Fibroblast of lung (primary cell): ENCODE measurements at regions not wholly inside any gene's neighbourhood (a gene's known extent, or its start where the extent isn't known, plus 50 kb on each side); places are given as distances from the start of the nearest gene placed in this dataset.

Source experiments
- DNase-seq, 2 donors: peaks; one replicate each; pipeline versions ENCODE4 v3.0.0 to v3.0.0-alpha.2; 2010; ENCODE audit warnings: low read depth in 2 of 2
- H2AFZ ChIP-seq: 2 replicates; pipeline ENCODE4 v1.5.1; 2012; ENCODE audit warnings: low read length, control low read depth, inconsistent platforms
- H3K27ac ChIP-seq: 2 replicates; pipeline ENCODE4 v1.5.1; 2011; ENCODE audit warnings: low read length, control low read depth; ENCODE audit not compliant: insufficient read depth
- H3K27me3 ChIP-seq: 2 replicates; pipeline ENCODE4 v1.5.1; 2011; ENCODE audit warnings: mild to moderate bottlenecking, low read length; ENCODE audit not compliant: control insufficient read depth, insufficient read depth
- H3K36me3 ChIP-seq: 2 replicates; pipeline ENCODE4 v1.5.1; 2011; ENCODE audit warnings: low read length; ENCODE audit not compliant: control insufficient read depth, insufficient read depth
- H3K4me1 ChIP-seq: 2 replicates; pipeline ENCODE4 v1.5.1; 2011; ENCODE audit warnings: low read length; ENCODE audit not compliant: control insufficient read depth, insufficient read depth; ENCODE audit errors: extremely low read depth
- H3K4me2 ChIP-seq: 2 replicates; pipeline ENCODE4 v1.5.1; 2011; ENCODE audit warnings: low read length, control low read depth; ENCODE audit not compliant: insufficient read depth; ENCODE audit errors: extremely low read depth
- H3K4me3 ChIP-seq, 4 experiments: fragments of 200-600 bp in 1 of 4; sonication (generic) in 1 of 4; replicated peaks in 1 of 4; 2 replicates each; pipeline ENCODE4 v1.5.1; 2011 to 2016; ENCODE audit warnings: low read length in 4 of 4, low read depth in 3 of 4, mild to moderate bottlenecking in 3 of 4, control low read depth in 2 of 4, inconsistent platforms in 1 of 4, mixed read lengths in 1 of 4; ENCODE audit not compliant: insufficient read depth in 1 of 4; ENCODE audit errors: control extremely low read depth in 1 of 4
- H3K79me2 ChIP-seq: 2 replicates; pipeline ENCODE4 v1.5.1; 2012; ENCODE audit warnings: mild to moderate bottlenecking, low read length, inconsistent platforms; ENCODE audit not compliant: control insufficient read depth, insufficient read depth
- H3K9ac ChIP-seq: 2 replicates; pipeline ENCODE4 v1.5.1; 2011; ENCODE audit warnings: mild to moderate bottlenecking, low read length, control low read depth; ENCODE audit not compliant: insufficient read depth
- H3K9me3 ChIP-seq: 2 replicates; pipeline ENCODE4 v1.5.1; 2012; ENCODE audit warnings: low read depth, low read length; ENCODE audit not compliant: control insufficient read depth, insufficient read depth
- H4K20me1 ChIP-seq: 2 replicates; pipeline ENCODE4 v1.5.1; 2011; ENCODE audit warnings: low read length; ENCODE audit not compliant: control insufficient read depth, insufficient read depth; ENCODE audit errors: extremely low read depth
- EZH2 ChIP-seq: IDR thresholded peaks from 2 replicates; pipeline ENCODE4 v1.5.1; 2012; ENCODE audit warnings: low read length, control low read depth, mild to moderate bottlenecking; ENCODE audit errors: missing control alignments
- TF ChIP-seq, protein P1 (sequence below), 2 donors: IDR thresholded peaks in 1 of 2; conservative IDR thresholded peaks in 1 of 2; 1 replicate in 1 of 2; 2 replicates in 1 of 2; pipeline ENCODE4 v1.5.1; 2011 to 2012; ENCODE audit warnings: low read length in 2 of 2, control low read depth in 1 of 2, inconsistent platforms in 1 of 2, low read depth in 1 of 2, mild to moderate bottlenecking in 1 of 2

GRCh38 chr14:59028476-59029202 is 159.8 kb upstream of the DAAM1 start:
- TF ChIP-seq EZH2, result no peak
- TF ChIP-seq, protein P1, sequence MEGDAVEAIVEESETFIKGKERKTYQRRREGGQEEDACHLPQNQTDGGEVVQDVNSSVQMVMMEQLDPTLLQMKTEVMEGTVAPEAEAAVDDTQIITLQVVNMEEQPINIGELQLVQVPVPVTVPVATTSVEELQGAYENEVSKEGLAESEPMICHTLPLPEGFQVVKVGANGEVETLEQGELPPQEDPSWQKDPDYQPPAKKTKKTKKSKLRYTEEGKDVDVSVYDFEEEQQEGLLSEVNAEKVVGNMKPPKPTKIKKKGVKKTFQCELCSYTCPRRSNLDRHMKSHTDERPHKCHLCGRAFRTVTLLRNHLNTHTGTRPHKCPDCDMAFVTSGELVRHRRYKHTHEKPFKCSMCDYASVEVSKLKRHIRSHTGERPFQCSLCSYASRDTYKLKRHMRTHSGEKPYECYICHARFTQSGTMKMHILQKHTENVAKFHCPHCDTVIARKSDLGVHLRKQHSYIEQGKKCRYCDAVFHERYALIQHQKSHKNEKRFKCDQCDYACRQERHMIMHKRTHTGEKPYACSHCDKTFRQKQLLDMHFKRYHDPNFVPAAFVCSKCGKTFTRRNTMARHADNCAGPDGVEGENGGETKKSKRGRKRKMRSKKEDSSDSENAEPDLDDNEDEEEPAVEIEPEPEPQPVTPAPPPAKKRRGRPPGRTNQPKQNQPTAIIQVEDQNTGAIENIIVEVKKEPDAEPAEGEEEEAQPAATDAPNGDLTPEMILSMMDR (conservative IDR thresholded peaks at IDR 0.05 in 1 of 2, IDR thresholded peaks at IDR 0.05 in 1 of 2; ENCODE audit: low read depth in 1 of 2, low read length in 2 of 2), result peak; percentile 95 to 97
- peak; percentile 95 to 96 for DNase-seq
- Histone ChIP-seq H2AFZ (peak overlapping the region; percentile 14), H3K4me2 (peak overlapping the region; percentile 55), H3K27ac (no peak overlapping the region), H3K79me2 (no peaks in the 10 kb centered on the region), H3K4me3 (no peak overlapping the region), H3K4me1 (peaks cover 2% of the 10 kb centered on the region), H4K20me1 (no peaks in the 10 kb centered on the region), H3K36me3 (no peaks in the 10 kb centered on the region), H3K27me3 (no peaks in the 10 kb centered on the region), H3K9ac (no peak overlapping the region), H3K9me3 (no peaks in the 10 kb centered on the region)

DNA sequence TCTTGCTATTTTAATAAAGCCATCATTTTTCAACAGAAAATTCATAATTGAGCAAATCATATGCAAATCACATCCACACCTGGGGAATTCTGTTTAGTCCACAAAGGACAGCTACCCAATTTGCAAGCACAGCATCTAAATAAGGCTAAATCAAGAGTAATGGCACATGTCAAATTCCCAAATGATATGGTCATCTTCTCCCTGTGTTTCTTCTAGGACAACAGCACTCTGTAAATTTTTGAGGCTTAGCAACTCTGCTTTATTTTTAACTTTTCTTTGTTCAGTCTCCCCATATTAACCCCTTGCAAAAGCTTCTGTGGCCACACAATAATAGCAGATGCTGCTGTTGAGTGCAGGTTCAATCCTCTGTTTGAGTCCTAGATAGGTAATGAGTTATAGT is 155.6 kb upstream of the DAAM1 start:
- peak in 1 of 2 donors; percentile 29 for DNase-seq
- H3K4me2 ChIP-seq, result no peak overlapping the region
- no peaks in the 10 kb centered on the region for H3K9me3 ChIP-seq
- H3K27me3 ChIP-seq, result no peaks in the 10 kb centered on the region
- no peak overlapping the region for H3K4me3 ChIP-seq
- no peak overlapping the region for H3K27ac ChIP-seq
- TF ChIP-seq, protein P1 (conservative IDR thresholded peaks at IDR 0.05 in 1 of 2, IDR thresholded peaks at IDR 0.05 in 1 of 2; ENCODE audit: low read depth in 1 of 2, low read length in 2 of 2), result no peak
- TF ChIP-seq EZH2, result no peak
- H3K9ac ChIP-seq, result no peak overlapping the region
- no peak overlapping the region for H2AFZ ChIP-seq
- no peaks in the 10 kb centered on the region for H4K20me1 ChIP-seq
- no peaks in the 10 kb centered on the region for H3K36me3 ChIP-seq
- no peaks in the 10 kb centered on the region for H3K79me2 ChIP-seq
- H3K4me1 ChIP-seq, result peaks cover 2% of the 10 kb centered on the region

DNA sequence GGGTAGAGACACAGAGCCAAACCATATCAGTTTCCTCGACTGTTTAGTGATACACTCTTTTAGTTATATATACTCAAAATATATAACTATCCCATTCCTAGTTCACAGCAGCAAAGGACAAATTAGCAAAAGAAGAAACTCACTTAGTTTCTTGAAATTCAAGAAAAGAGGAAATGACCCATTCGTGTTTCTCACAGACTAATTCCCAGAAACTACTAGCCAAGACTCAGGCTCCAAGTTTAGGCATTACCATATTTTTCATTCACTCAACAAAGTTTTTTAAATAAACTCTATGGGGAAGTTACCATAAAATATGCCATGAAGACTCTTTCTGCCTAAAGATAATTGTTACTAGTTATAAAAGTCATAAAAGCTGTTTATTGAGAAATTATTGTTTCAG is 152.3 kb upstream of the DAAM1 start:
- Histone ChIP-seq H3K27me3 (no peaks in the 10 kb centered on the region), H3K9ac (no peak overlapping the region), H3K79me2 (no peaks in the 10 kb centered on the region), H3K27ac (no peak overlapping the region), H3K4me3 (no peak overlapping the region), H3K4me2 (no peak overlapping the region), H4K20me1 (no peaks in the 10 kb centered on the region), H3K4me1 (no peaks in the 10 kb centered on the region), H3K36me3 (no peaks in the 10 kb centered on the region), H3K9me3 (no peaks in the 10 kb centered on the region), H2AFZ (no peak overlapping the region)
- no peak for DNase-seq
- TF ChIP-seq, protein P1 (conservative IDR thresholded peaks at IDR 0.05 in 1 of 2, IDR thresholded peaks at IDR 0.05 in 1 of 2; ENCODE audit: low read depth in 1 of 2, low read length in 2 of 2), result no peak
- no peak for TF ChIP-seq EZH2
